ENCODE measurements at regions not wholly inside any gene's neighbourhood (a gene's known extent, or its start where the extent isn't known, plus 50 kb on each side); places are given as distances from the start of the nearest gene placed in this dataset.

DNA sequence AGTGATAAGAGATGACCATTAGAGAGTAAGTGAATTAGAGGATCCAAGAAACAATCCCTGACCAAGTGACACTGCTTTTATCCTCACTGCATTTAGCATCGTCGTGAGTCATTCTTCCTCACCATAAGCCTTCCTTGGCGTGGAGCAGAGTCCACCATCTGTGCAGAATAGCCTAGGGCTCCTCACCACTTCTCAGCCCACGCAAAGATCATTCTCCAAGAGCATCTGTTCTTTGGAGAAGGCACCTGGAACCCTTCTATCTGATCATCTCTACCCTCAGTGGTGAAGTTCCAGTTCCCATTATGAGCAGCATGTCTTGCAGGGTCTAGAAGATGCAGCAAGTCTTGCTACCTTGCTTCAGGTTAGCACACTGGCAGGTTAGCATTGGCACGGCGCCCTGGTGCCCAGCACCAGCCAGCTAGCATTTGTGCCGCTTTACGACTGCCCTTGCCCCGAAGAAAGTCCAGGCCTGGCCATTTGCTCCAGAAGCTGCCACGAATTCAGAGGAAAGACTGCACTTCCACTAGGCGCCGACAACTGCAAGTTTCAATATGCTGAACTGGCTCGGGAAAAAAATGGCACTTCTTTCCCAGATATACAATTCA, 225.8 kb downstream of the TTC32 start:
- H3K36me3 ChIP-seq (ENCODE audit: insufficient read depth, insufficient read length, low read length): no peaks in the 10 kb centered on the region
- no peak for DNase-seq (ENCODE audit: low read depth, low spot score)
- H3K9me3 ChIP-seq (ENCODE audit: insufficient read depth, low read length): no peaks in the 10 kb centered on the region
- no peak overlapping the region for H3K4me3 ChIP-seq (ENCODE audit: insufficient read length, low read depth)
- H3K4me1 ChIP-seq (ENCODE audit: insufficient read depth, insufficient read length): no peaks in the 10 kb centered on the region
- no peaks in the 10 kb centered on the region for H3K27me3 ChIP-seq (ENCODE audit: insufficient read depth, insufficient read length)
- no peak overlapping the region for H3K9ac ChIP-seq (ENCODE audit: insufficient read length, low read depth)
- TF ChIP-seq SUZ12 (IDR thresholded peaks at IDR 0.05; ENCODE audit: extremely low read depth, insufficient read depth, insufficient read length): no peak

GRCh38 chr2:19675003-19675629, 226.7 kb downstream of the TTC32 start:
- Histone ChIP-seq H3K36me3 (ENCODE audit: insufficient read depth, insufficient read length, low read length) (no peaks in the 10 kb centered on the region), H3K9ac (ENCODE audit: insufficient read length, low read depth) (no peak overlapping the region), H3K27me3 (ENCODE audit: insufficient read depth, insufficient read length) (no peaks in the 10 kb centered on the region), H3K4me3 (ENCODE audit: insufficient read length, low read depth) (no peak overlapping the region), H3K9me3 (ENCODE audit: insufficient read depth, low read length) (no peaks in the 10 kb centered on the region), H3K4me1 (ENCODE audit: insufficient read depth, insufficient read length) (no peaks in the 10 kb centered on the region)
- no peak for DNase-seq (ENCODE audit: low read depth, low spot score)
- TF ChIP-seq YY1 (IDR thresholded peaks at IDR 0.05; ENCODE audit: insufficient read depth, insufficient read length): no peak
- TF ChIP-seq SUZ12 (IDR thresholded peaks at IDR 0.05; ENCODE audit: extremely low read depth, insufficient read depth, insufficient read length): no peak
- TF ChIP-seq ZNF274 (IDR thresholded peaks at IDR 0.05; ENCODE audit: low read depth, low read length): no peak

DNA sequence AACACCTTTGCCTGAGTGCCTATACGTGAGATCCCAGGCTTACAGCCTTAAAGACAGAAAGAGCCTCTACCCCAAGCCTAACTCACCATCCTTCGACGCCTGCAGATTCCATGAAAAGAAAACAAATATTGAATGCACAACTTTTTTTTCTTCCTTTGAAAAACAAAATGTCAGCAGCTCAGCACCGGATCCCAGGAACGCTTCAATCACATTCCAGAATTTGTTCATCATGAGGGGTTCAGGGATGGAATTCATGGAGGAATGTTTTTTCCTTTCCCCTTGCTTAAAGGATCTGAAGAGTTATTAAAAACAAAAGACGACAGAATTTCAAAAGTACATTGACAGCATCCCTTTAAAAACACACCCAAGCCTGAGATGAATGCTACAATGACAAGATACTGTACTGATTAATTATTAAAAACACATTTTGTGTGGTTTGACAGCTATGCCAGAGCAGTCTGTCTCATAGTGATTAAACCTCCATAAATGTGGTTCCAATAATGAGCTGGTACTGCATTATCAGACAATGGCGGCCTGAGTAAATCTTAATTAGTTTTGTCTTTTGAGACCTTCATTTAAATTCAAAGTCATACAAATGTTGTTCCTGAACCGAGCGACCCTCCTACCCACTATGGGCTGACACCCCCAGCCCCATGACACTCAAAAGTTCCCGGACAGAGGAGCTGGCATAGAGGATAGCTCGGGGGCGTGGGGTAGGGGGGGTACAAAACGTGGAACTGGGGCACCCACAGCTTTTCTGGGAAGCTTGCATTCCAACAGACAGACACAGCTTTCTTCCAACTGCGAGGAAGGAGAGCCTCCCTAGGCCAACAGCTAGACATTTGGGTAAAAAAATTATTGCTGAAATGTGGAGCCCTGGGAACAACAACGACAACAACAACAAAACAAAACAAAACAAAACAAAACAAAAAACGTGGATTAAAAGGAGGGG, 227.5 kb downstream of the TTC32 start:
- no peak for TF ChIP-seq ZNF274 (IDR thresholded peaks at IDR 0.05; ENCODE audit: low read depth, low read length)
- TF ChIP-seq YY1 (IDR thresholded peaks at IDR 0.05; ENCODE audit: insufficient read depth, insufficient read length): no peak
- TF ChIP-seq SUZ12 (IDR thresholded peaks at IDR 0.05; ENCODE audit: extremely low read depth, insufficient read depth, insufficient read length): no peak
- Histone ChIP-seq H3K36me3 (ENCODE audit: insufficient read depth, insufficient read length, low read length) (no peaks in the 10 kb centered on the region), H3K27me3 (ENCODE audit: insufficient read depth, insufficient read length) (no peaks in the 10 kb centered on the region), H3K4me1 (ENCODE audit: insufficient read depth, insufficient read length) (no peaks in the 10 kb centered on the region), H3K4me3 (ENCODE audit: insufficient read length, low read depth) (no peak overlapping the region), H3K9ac (ENCODE audit: insufficient read length, low read depth) (no peak overlapping the region), H3K9me3 (ENCODE audit: insufficient read depth, low read length) (no peaks in the 10 kb centered on the region)
- no peak for DNase-seq (ENCODE audit: low read depth, low spot score)

- no peak for DNase-seq (ENCODE audit: low read depth, low spot score)
- Histone ChIP-seq H3K27me3 (ENCODE audit: insufficient read depth, insufficient read length) (no peaks in the 10 kb centered on the region), H3K9me3 (ENCODE audit: insufficient read depth, low read length) (no peaks in the 10 kb centered on the region), H3K36me3 (ENCODE audit: insufficient read depth, insufficient read length, low read length) (no peaks in the 10 kb centered on the region), H3K9ac (ENCODE audit: insufficient read length, low read depth) (no peak overlapping the region), H3K4me1 (ENCODE audit: insufficient read depth, insufficient read length) (no peaks in the 10 kb centered on the region), H3K4me3 (ENCODE audit: insufficient read length, low read depth) (no peak overlapping the region)
- TF ChIP-seq ZNF274 (IDR thresholded peaks at IDR 0.05; ENCODE audit: low read depth, low read length) (no peak), SUZ12 (IDR thresholded peaks at IDR 0.05; ENCODE audit: extremely low read depth, insufficient read depth, insufficient read length) (no peak)
Measured at GRCh38 chr2:19673213-19673791, 228.5 kb downstream of the TTC32 start.

- H3K9ac ChIP-seq (ENCODE audit: insufficient read length, low read depth): no peak overlapping the region
- H3K4me3 ChIP-seq (ENCODE audit: insufficient read length, low read depth): no peak overlapping the region
- no peak for DNase-seq (ENCODE audit: low read depth, low spot score)
- no peaks in the 10 kb centered on the region for H3K36me3 ChIP-seq (ENCODE audit: insufficient read depth, insufficient read length, low read length)
- no peaks in the 10 kb centered on the region for H3K27me3 ChIP-seq (ENCODE audit: insufficient read depth, insufficient read length)
- no peak for TF ChIP-seq YY1 (IDR thresholded peaks at IDR 0.05; ENCODE audit: insufficient read depth, insufficient read length)
- H3K4me1 ChIP-seq (ENCODE audit: insufficient read depth, insufficient read length): no peaks in the 10 kb centered on the region
- no peaks in the 10 kb centered on the region for H3K9me3 ChIP-seq (ENCODE audit: insufficient read depth, low read length)
Measured at GRCh38 chr2:19671916-19672315, 229.9 kb downstream of the TTC32 start.

- Histone ChIP-seq H3K4me3 (ENCODE audit: insufficient read length, low read depth) (no peak overlapping the region), H3K9ac (ENCODE audit: insufficient read length, low read depth) (no peak overlapping the region), H3K36me3 (ENCODE audit: insufficient read depth, insufficient read length, low read length) (no peaks in the 10 kb centered on the region), H3K9me3 (ENCODE audit: insufficient read depth, low read length) (no peaks in the 10 kb centered on the region), H3K27me3 (ENCODE audit: insufficient read depth, insufficient read length) (no peaks in the 10 kb centered on the region), H3K4me1 (ENCODE audit: insufficient read depth, insufficient read length) (no peaks in the 10 kb centered on the region)
- DNase-seq (ENCODE audit: low read depth, low spot score): no peak
- no peak for TF ChIP-seq SUZ12 (IDR thresholded peaks at IDR 0.05; ENCODE audit: extremely low read depth, insufficient read depth, insufficient read length)
Measured at GRCh38 chr2:19671311-19671710, 230.5 kb downstream of the TTC32 start.

DNA sequence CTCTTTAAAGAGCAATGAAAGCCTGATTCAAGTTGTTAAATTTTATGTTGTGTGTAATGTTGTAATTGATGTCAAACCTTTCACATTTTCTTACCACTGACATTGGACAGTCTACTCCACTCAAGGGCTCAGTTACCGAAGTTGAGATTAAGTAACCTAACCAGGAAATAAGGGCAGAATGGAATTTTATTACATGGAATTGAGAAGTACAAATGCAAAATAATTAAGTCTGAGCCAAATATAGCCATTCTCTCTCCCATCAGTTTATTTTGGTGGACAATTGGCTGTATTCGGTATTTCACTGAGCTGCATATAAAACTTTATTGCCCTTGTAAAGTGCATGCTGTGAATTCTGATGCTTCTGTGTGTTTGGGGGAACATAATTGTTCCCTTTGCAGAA, 231.5 kb downstream of the TTC32 start:
- H3K9me3 ChIP-seq (ENCODE audit: insufficient read depth, low read length): no peaks in the 10 kb centered on the region
- no peaks in the 10 kb centered on the region for H3K27me3 ChIP-seq (ENCODE audit: insufficient read depth, insufficient read length)
- no peak for DNase-seq (ENCODE audit: low read depth, low spot score)
- H3K36me3 ChIP-seq (ENCODE audit: insufficient read depth, insufficient read length, low read length): no peaks in the 10 kb centered on the region
- H3K4me1 ChIP-seq (ENCODE audit: insufficient read depth, insufficient read length): no peaks in the 10 kb centered on the region
- no peak overlapping the region for H3K4me3 ChIP-seq (ENCODE audit: insufficient read length, low read depth)
- TF ChIP-seq SUZ12 (IDR thresholded peaks at IDR 0.05; ENCODE audit: extremely low read depth, insufficient read depth, insufficient read length) (no peak), ZNF274 (IDR thresholded peaks at IDR 0.05; ENCODE audit: low read depth, low read length) (no peak), YY1 (IDR thresholded peaks at IDR 0.05; ENCODE audit: insufficient read depth, insufficient read length) (no peak)
- H3K9ac ChIP-seq (ENCODE audit: insufficient read length, low read depth): no peak overlapping the region
